ENCODE measurements at regions not wholly inside any gene's neighbourhood (a gene's known extent, or its start where the extent isn't known, plus 50 kb on each side); places are given as distances from the start of the nearest gene placed in this dataset.
"Not testable (repeated sequence)": the region's sequence is repeated elsewhere in the genome, so short reads cannot be mapped to it uniquely, and the experiment has no call there.

DNA sequence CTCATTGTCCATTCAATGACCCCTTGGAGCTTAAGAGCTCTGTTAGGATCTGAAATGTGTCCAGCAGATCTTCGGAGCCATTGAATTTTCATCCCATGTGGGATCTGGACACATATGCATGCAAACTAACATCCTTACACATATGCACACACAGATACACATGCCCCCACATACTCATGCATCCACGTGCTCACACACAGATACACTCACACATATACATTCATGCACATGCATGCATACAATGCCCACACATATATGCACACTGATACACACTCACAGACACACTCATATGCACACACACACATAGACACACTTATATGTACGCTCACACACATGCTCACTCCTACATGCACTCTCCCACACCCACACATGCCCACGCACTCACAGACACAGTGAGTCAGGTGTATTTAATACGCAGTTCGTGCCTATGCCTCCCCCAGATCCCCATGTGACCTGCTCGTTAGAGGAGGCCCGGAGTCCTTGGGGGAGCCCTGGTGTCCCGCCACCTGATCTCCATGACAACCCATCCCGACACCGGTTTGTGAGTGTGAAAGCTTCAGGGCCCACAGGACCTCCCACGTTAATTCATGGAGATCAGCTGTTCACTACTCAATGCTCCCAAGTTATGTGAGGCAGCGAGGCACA is 121.9 kb upstream of the SULF2 start:
- DNase-seq, result no peak
- Histone ChIP-seq H3K27ac (ENCODE audit: low read depth, low read length) (no peak overlapping the region), H3K4me3 (ENCODE audit: low read length) (no peak overlapping the region), H3K9me3 (ENCODE audit: low read length) (no peaks in the 10 kb centered on the region), H3K4me1 (ENCODE audit: insufficient read depth, low read length) (no peaks in the 10 kb centered on the region), H3K36me3 (ENCODE audit: insufficient read depth, low read length) (no peaks in the 10 kb centered on the region), H3K27me3 (ENCODE audit: insufficient read depth, low read length, poor library complexity, severe bottlenecking) (no peaks in the 10 kb centered on the region)
- ChIA-PET POLR2A (no interaction called here), CTCF (no interaction called here)
- Mint-ChIP-seq H3K27me3 (peaks cover 10 to 30% of the 10 kb centered on the region in 2 donors), H3K36me3 (no peaks in the 10 kb centered on the region), H3K4me3 (no peak overlapping the region), H3K4me1 (no peaks in the 10 kb centered on the region), H3K27ac (no peak overlapping the region), H3K9me3 (no peaks in the 10 kb centered on the region)

DNA sequence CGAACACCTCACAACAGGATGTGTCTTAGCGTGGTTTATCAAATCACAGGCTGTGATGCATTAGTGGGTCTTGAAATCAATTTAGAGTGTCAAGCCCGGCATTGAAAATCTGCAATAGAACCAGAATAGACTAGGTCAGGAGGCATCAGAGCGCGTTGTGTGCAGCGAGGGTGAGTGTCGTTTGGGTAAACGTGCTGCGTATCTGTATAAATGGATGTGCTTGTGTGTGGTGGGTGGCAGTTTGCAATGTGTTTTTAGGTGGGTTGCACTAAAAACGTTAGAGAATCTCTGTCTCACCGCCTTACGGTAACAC is 121.0 kb upstream of the SULF2 start:
- CTCF ChIA-PET, result no interaction called here
- H3K27ac ChIP-seq (ENCODE audit: low read depth, low read length), result no peak overlapping the region
- POLR2A ChIA-PET, result no interaction called here

DNA sequence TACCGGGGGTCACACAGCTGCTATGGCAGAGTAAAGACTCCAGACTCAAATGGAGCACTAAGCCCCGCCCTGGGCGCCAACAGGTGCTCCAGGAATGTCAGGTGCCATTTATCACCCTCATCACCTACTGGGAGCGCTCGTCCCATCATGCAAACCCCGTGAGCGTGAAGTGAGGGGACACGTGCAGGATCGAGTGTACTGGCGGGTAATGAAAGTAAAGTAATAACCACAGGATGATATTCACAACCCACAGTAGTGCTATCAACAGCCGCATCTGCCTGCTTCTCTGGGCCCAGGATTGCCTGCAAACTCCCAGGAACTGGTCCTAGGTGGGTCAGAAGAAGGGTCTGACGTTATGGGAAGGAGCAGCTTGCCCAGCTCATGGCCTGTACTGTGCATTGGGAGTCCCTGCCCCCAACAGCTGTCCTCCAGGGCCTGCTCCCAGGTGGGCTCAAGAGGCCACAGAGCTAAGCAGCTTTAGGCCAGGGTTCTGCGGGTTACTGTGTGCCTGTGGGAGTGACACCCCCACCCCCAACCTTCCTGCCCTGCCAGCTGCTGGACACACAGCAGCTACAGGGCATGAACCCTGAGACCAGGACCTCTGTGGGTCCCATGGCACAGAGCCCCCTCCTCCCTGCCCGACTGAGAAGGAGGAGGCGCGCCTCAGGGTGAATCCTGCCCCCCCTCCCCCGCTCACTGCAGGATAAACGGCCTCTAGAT is 120.5 kb upstream of the SULF2 start:
- no peak overlapping the region for H3K27ac ChIP-seq (ENCODE audit: low read depth, low read length)
- H3K27me3 ChIP-seq (ENCODE audit: insufficient read depth, low read length, poor library complexity, severe bottlenecking), result no peaks in the 10 kb centered on the region
- no peak overlapping the region for H3K4me3 Mint-ChIP-seq
- no peaks in the 10 kb centered on the region for H3K4me1 ChIP-seq (ENCODE audit: insufficient read depth, low read length)
- no peaks in the 10 kb centered on the region for H3K9me3 ChIP-seq (ENCODE audit: low read length)
- H3K27ac Mint-ChIP-seq, result no peak overlapping the region
- H3K36me3 ChIP-seq (ENCODE audit: insufficient read depth, low read length), result no peaks in the 10 kb centered on the region
- H3K4me1 Mint-ChIP-seq, result no peaks in the 10 kb centered on the region
- ChIA-PET POLR2A (no interaction called here), CTCF (no interaction called here)
- H3K9me3 Mint-ChIP-seq, result no peaks in the 10 kb centered on the region
- peaks cover 1 to 21% of the 10 kb centered on the region in 2 donors for H3K27me3 Mint-ChIP-seq
- no peak overlapping the region for H3K4me3 ChIP-seq (ENCODE audit: low read length)
- DNase-seq, result no peak
- H3K36me3 Mint-ChIP-seq, result no peaks in the 10 kb centered on the region

More for the DNA sequence above, 121.0 kb upstream of the SULF2 start:
- H3K4me1 Mint-ChIP-seq, result no peaks in the 10 kb centered on the region
- no peak for DNase-seq
- H3K4me3 Mint-ChIP-seq, result no peak overlapping the region
- Histone ChIP-seq H3K27me3 (ENCODE audit: insufficient read depth, low read length, poor library complexity, severe bottlenecking) (no peaks in the 10 kb centered on the region), H3K4me1 (ENCODE audit: insufficient read depth, low read length) (no peaks in the 10 kb centered on the region), H3K36me3 (ENCODE audit: insufficient read depth, low read length) (no peaks in the 10 kb centered on the region), H3K4me3 (ENCODE audit: low read length) (no peak overlapping the region), H3K9me3 (ENCODE audit: low read length) (no peaks in the 10 kb centered on the region)
- no peaks in the 10 kb centered on the region for H3K9me3 Mint-ChIP-seq
- no peak overlapping the region for H3K27ac Mint-ChIP-seq
- no peaks in the 10 kb centered on the region for H3K36me3 Mint-ChIP-seq
- H3K27me3 Mint-ChIP-seq, result peaks cover 2 to 25% of the 10 kb centered on the region in 2 donors

GRCh38 chr20:47903009-47903408 is 117.7 kb upstream of the SULF2 start:
- H3K4me1 Mint-ChIP-seq; H3K4me1 ChIP-seq (ENCODE audit: insufficient read depth, low read length); H3K27ac ChIP-seq (ENCODE audit: low read depth, low read length); DNase-seq; H3K27me3 Mint-ChIP-seq; CTCF ChIA-PET; H3K9me3 ChIP-seq (ENCODE audit: low read length); H3K36me3 Mint-ChIP-seq; H3K27me3 ChIP-seq (ENCODE audit: insufficient read depth, low read length, poor library complexity, severe bottlenecking); POLR2A ChIA-PET; H3K4me3 ChIP-seq (ENCODE audit: low read length); H3K27ac Mint-ChIP-seq; H3K36me3 ChIP-seq (ENCODE audit: insufficient read depth, low read length); H3K9me3 Mint-ChIP-seq; H3K4me3 Mint-ChIP-seq: not testable (repeated sequence)

- POLR2A ChIA-PET; H3K4me3 Mint-ChIP-seq; DNase-seq; H3K27ac ChIP-seq (ENCODE audit: low read depth, low read length); H3K27ac Mint-ChIP-seq; H3K9me3 Mint-ChIP-seq; H3K4me1 Mint-ChIP-seq; H3K4me1 ChIP-seq (ENCODE audit: insufficient read depth, low read length); H3K36me3 Mint-ChIP-seq; CTCF ChIA-PET; H3K27me3 ChIP-seq (ENCODE audit: insufficient read depth, low read length, poor library complexity, severe bottlenecking); H3K9me3 ChIP-seq (ENCODE audit: low read length); H3K4me3 ChIP-seq (ENCODE audit: low read length); H3K36me3 ChIP-seq (ENCODE audit: insufficient read depth, low read length); H3K27me3 Mint-ChIP-seq: not testable (repeated sequence)
Observed at GRCh38 chr20:47899313-47899712, 114.0 kb upstream of the SULF2 start.

DNA sequence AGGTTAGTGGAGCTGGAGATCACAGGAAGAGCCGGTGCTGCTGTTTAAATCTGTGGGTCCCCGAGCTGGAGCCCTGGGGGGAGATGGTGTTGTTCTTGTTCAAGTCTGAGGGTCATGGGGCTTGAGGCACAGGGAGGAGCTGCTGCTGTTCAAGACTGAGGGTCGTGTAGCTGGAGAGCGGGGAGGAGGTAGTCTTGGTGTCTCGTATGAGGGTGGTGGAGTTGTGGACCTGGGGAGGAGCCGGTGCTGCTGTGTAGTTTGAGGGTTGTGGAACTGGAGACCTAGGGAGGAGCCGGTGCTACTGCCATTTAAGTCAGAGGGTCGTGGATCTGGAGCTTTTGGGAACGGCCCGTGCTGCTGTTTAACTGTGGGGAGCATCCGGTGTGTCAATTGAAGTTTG is 112.2 kb upstream of the SULF2 start:
- Histone ChIP-seq H3K4me1 (ENCODE audit: insufficient read depth, low read length) (no peaks in the 10 kb centered on the region), H3K9me3 (ENCODE audit: low read length) (no peaks in the 10 kb centered on the region), H3K4me3 (ENCODE audit: low read length) (no peak overlapping the region), H3K27me3 (ENCODE audit: insufficient read depth, low read length, poor library complexity, severe bottlenecking) (no peaks in the 10 kb centered on the region), H3K36me3 (ENCODE audit: insufficient read depth, low read length) (no peaks in the 10 kb centered on the region), H3K27ac (ENCODE audit: low read depth, low read length) (no peak overlapping the region)
- POLR2A ChIA-PET, result no interaction called here
- Mint-ChIP-seq H3K4me1 (no peaks in the 10 kb centered on the region), H3K27me3 (no peaks in the 10 kb centered on the region), H3K27ac (no peak overlapping the region), H3K36me3 (no peaks in the 10 kb centered on the region), H3K9me3 (peaks cover 0 to 6% (median 0%) of the 10 kb centered on the region in 5 donors), H3K4me3 (no peak overlapping the region)
- no peak for DNase-seq
- CTCF ChIA-PET, result no interaction called here

- H3K9me3 ChIP-seq (ENCODE audit: low read length); CTCF ChIA-PET; H3K4me1 ChIP-seq (ENCODE audit: insufficient read depth, low read length); H3K4me1 Mint-ChIP-seq; H3K27me3 Mint-ChIP-seq; H3K36me3 Mint-ChIP-seq; H3K4me3 ChIP-seq (ENCODE audit: low read length); H3K9me3 Mint-ChIP-seq; H3K27me3 ChIP-seq (ENCODE audit: insufficient read depth, low read length, poor library complexity, severe bottlenecking); DNase-seq; H3K27ac Mint-ChIP-seq; H3K27ac ChIP-seq (ENCODE audit: low read depth, low read length); H3K4me3 Mint-ChIP-seq; POLR2A ChIA-PET; H3K36me3 ChIP-seq (ENCODE audit: insufficient read depth, low read length): not testable (repeated sequence)
Observed at GRCh38 chr20:47892681-47893080, 107.4 kb upstream of the SULF2 start.

- H3K4me1 Mint-ChIP-seq; DNase-seq; H3K9me3 ChIP-seq (ENCODE audit: low read length); POLR2A ChIA-PET; H3K36me3 ChIP-seq (ENCODE audit: insufficient read depth, low read length); H3K27me3 ChIP-seq (ENCODE audit: insufficient read depth, low read length, poor library complexity, severe bottlenecking); H3K4me3 ChIP-seq (ENCODE audit: low read length); H3K4me3 Mint-ChIP-seq; CTCF ChIA-PET; H3K27ac Mint-ChIP-seq; H3K27ac ChIP-seq (ENCODE audit: low read depth, low read length); H3K36me3 Mint-ChIP-seq; H3K27me3 Mint-ChIP-seq; H3K4me1 ChIP-seq (ENCODE audit: insufficient read depth, low read length); H3K9me3 Mint-ChIP-seq: not testable (repeated sequence)
Observed at GRCh38 chr20:47890708-47891107, 105.4 kb upstream of the SULF2 start.

GRCh38 chr20:47889751-47890150 is 104.5 kb upstream of the SULF2 start:
- H3K36me3 ChIP-seq (ENCODE audit: insufficient read depth, low read length); H3K4me1 ChIP-seq (ENCODE audit: insufficient read depth, low read length); H3K4me3 Mint-ChIP-seq; H3K27ac ChIP-seq (ENCODE audit: low read depth, low read length); H3K9me3 Mint-ChIP-seq; H3K9me3 ChIP-seq (ENCODE audit: low read length); H3K27ac Mint-ChIP-seq; POLR2A ChIA-PET; H3K4me3 ChIP-seq (ENCODE audit: low read length); H3K27me3 ChIP-seq (ENCODE audit: insufficient read depth, low read length, poor library complexity, severe bottlenecking); H3K4me1 Mint-ChIP-seq; CTCF ChIA-PET; H3K27me3 Mint-ChIP-seq; H3K36me3 Mint-ChIP-seq; DNase-seq: not testable (repeated sequence)
